Karpas-422 (cell line): ENCODE measurements at regions not wholly inside any gene's neighbourhood (a gene's known extent, or its start where the extent isn't known, plus 50 kb on each side); places are given as distances from the start of the nearest gene placed in this dataset.

Experiments
- DNase-seq: peaks from one replicate; pipeline ENCODE4 v3.0.0-alpha.2; 2015
- H2AFZ ChIP-seq: fragments of 200-600 bp; sonication (generic); 2 replicates; pipeline ENCODE4 v1.6.1; 2014; ENCODE audit warnings: antibody characterized with exemption, low read length, mixed read lengths
- H3K27ac ChIP-seq: fragments of 200-600 bp; sonication (generic); 2 replicates; pipeline ENCODE4 v1.5.1; 2014; ENCODE audit warnings: mild to moderate bottlenecking, low read length, moderate library complexity
- H3K27me3 ChIP-seq: fragments of 200-600 bp; sonication (generic); 2 replicates; pipeline ENCODE4 v1.6.1; 2014; ENCODE audit warnings: low read length, mixed read lengths
- H3K36me3 ChIP-seq: fragments of 200-600 bp; sonication (generic); 2 replicates; pipeline ENCODE4 v1.6.1; 2014; ENCODE audit warnings: low read length, mixed read lengths; ENCODE audit not compliant: insufficient read depth
- H3K4me1 ChIP-seq: fragments of 200-600 bp; sonication (generic); 2 replicates; pipeline ENCODE4 v1.6.1; 2014; ENCODE audit warnings: mild to moderate bottlenecking, low read length, mixed read lengths
- H3K4me2 ChIP-seq: fragments of 200-600 bp; sonication (generic); 2 replicates; pipeline ENCODE4 v1.6.1; 2014; ENCODE audit warnings: low read length, low read depth, mild to moderate bottlenecking; ENCODE audit not compliant: poor library complexity, severe bottlenecking
- H3K4me3 ChIP-seq: fragments of 200-600 bp; sonication (generic); 2 replicates; pipeline ENCODE4 v1.5.1; 2014; ENCODE audit warnings: mild to moderate bottlenecking, antibody characterized with exemption, low read length, mixed read lengths
- H3K79me2 ChIP-seq: fragments of 200-600 bp; sonication (generic); 2 replicates; pipeline ENCODE4 v1.6.1; 2014; ENCODE audit warnings: mild to moderate bottlenecking, low read length, mixed read lengths
- H3K9ac ChIP-seq: fragments of 200-600 bp; sonication (generic); 2 replicates; pipeline ENCODE4 v1.6.0; 2014; ENCODE audit warnings: low read length
- H3K9me2 ChIP-seq: fragments of 200-600 bp; sonication (generic), shearing (Covaris generic); replicated peaks from 2 replicates; pipeline ENCODE4 v1.6.0; 2014; ENCODE audit warnings: mild to moderate bottlenecking, low read length, moderate library complexity; ENCODE audit not compliant: insufficient read depth
- H3K9me3 ChIP-seq: fragments of 300-700, 200-600 bp; sonication (generic); 2 replicates; pipeline ENCODE4 v1.6.1; 2014; ENCODE audit warnings: low read length, mixed read lengths
- H4K20me1 ChIP-seq: fragments of 200-600 bp; sonication (generic); 2 replicates; pipeline ENCODE4 v1.6.1; 2014; ENCODE audit warnings: mild to moderate bottlenecking, antibody characterized with exemption, low read length, low read depth; ENCODE audit not compliant: insufficient read depth

DNA sequence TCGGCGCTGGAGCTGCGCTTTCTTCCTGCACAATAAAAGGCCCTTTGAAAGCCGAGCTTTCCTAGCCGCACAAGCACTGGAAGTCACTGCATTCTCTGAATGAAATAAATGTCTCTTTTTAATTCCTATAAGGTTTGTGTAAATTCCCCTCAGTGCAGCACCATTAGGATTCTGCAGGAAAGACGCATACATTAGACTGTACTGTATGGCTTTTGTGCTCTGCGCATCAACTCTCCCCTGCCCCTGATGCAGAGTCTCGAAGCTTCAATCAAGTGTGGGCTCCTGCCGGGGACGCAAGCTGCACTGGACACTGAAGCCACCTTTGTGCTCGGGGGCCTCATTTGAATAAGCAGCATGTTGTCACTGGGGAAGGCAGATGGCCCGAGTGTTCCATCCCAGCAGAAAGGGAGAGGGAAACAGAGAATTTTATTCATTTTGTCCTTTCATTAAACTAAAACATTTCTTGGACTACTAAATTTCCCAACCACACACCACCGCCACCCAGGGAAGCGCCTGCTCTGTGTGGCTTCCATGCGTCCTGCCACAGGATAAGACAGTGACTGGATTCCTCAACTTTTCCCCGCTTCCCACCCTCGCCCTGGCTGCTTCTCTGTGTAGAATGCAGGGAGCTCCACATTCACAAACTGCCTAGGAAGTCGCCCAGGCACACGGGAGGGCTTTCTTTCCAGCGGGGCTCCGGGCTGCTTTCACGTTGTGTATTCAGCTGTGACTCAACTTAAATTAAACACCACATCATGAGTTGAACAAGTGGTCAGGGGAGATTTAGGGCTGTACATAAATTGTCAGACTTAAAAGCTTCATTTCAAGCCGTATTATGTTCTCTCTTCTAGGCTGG lies 635.4 kb downstream of the IRX1 start:
- Histone ChIP-seq H3K36me3 (no peaks in the 10 kb centered on the region), H2AFZ (no peak overlapping the region), H3K9ac (no peak overlapping the region), H3K4me2 (no peak overlapping the region), H3K27me3 (no peaks in the 10 kb centered on the region), H3K4me1 (no peaks in the 10 kb centered on the region), H3K4me3 (no peak overlapping the region), H3K27ac (no peak overlapping the region), H3K9me3 (peaks cover 16% of the 10 kb centered on the region), H3K9me2 (no peaks in the 10 kb centered on the region), H4K20me1 (no peaks in the 10 kb centered on the region), H3K79me2 (no peaks in the 10 kb centered on the region)
- DNase-seq: no peak

DNA sequence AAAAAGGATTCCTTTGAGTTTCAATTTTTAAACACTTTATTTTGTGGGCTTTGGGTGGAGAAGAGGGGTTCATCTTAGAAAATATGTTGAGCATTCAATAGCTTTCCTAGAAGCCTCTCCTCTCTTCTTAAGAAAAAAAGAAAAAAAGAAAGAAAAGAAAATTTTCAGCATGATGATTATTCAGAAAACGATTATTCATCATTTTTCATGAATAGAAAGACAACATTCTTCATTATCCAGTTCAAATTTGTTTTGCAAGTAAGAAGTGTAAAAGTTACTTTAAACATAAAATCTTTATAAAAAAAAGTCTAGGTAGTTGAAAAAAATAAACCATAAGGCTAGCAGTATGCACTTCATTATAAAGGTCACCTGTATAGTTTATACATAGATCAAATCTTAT lies 636.5 kb downstream of the IRX1 start:
- H3K9ac ChIP-seq: no peak overlapping the region
- H4K20me1 ChIP-seq: no peaks in the 10 kb centered on the region
- DNase-seq: no peak
- H2AFZ ChIP-seq: no peak overlapping the region
- no peaks in the 10 kb centered on the region for H3K4me1 ChIP-seq
- no peak overlapping the region for H3K4me3 ChIP-seq
- H3K9me3 ChIP-seq: peaks cover 19% of the 10 kb centered on the region
- no peaks in the 10 kb centered on the region for H3K9me2 ChIP-seq
- no peaks in the 10 kb centered on the region for H3K36me3 ChIP-seq
- no peak overlapping the region for H3K27ac ChIP-seq
- no peaks in the 10 kb centered on the region for H3K79me2 ChIP-seq
- H3K27me3 ChIP-seq: no peaks in the 10 kb centered on the region
- no peak overlapping the region for H3K4me2 ChIP-seq

DNA sequence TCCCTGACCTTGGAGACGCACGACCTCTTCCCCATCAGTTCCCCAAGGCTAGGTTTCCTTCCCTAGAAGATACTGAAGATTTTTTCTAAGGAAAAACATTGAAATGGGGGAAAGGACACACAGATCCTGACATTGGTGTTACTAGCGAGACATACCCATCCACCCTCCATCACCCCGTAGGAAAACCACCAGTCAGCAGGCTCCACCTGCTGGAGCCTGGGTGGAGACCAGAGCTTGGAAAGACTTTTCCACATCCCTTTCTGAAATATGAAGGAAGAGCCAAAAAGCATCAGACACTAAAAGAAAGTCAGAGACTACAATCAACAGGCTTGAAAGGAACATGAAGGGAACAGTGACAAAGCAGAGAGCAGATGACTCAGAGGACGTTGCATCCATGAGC lies 638.0 kb downstream of the IRX1 start:
- no peak overlapping the region for H3K27ac ChIP-seq
- H4K20me1 ChIP-seq: no peaks in the 10 kb centered on the region

DNA sequence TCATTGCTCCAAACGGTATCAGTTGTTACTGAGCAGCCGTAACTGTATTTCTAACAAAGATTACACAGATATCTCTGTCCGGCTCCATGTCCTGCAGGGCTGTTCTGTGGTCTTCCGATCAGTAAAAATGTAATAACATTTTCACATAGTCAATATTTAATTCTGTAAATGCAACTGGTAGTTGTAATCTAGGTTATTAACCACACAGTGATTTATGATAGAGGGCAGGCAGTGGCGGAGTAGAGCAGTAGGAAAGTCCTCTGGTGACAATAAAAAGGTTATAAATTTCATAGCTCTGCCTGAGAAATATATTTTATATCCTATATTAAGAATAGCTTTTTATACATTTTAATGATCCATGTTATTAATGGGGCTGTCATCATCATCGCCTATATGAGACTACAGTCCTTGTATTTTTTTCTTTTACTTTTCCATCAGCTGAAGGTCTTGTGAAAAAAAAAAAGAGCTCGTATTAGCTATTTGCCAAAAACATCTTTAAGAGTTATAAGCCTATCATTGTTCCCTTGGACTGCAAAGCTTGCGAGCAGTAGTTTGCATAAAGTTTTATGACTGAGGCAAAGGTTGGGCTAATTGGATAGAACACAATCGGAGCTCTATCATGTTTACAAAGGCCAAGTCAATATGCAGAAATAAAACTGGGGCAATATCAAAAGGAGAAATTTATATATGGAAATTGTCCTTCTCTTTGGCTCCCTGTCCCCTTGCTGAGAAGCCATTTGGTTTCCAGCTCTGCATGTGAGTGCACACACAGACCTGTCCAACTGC lies 648.0 kb downstream of the IRX1 start:
- H3K27me3 ChIP-seq: no peaks in the 10 kb centered on the region
- H3K4me1 ChIP-seq: no peaks in the 10 kb centered on the region
- H2AFZ ChIP-seq: no peak overlapping the region
- H3K4me3 ChIP-seq: no peak overlapping the region
- H3K9me2 ChIP-seq: no peaks in the 10 kb centered on the region
- no peaks in the 10 kb centered on the region for H3K79me2 ChIP-seq
- DNase-seq: no peak
- peaks cover 16% of the 10 kb centered on the region for H3K9me3 ChIP-seq
- no peak overlapping the region for H3K4me2 ChIP-seq
- no peaks in the 10 kb centered on the region for H3K36me3 ChIP-seq
- no peak overlapping the region for H3K27ac ChIP-seq
- no peak overlapping the region for H3K9ac ChIP-seq
- no peaks in the 10 kb centered on the region for H4K20me1 ChIP-seq

More for the DNA sequence above, 638.0 kb downstream of the IRX1 start:
- Histone ChIP-seq H3K36me3 (no peaks in the 10 kb centered on the region), H3K9ac (no peak overlapping the region), H3K27me3 (no peaks in the 10 kb centered on the region), H3K4me2 (no peak overlapping the region), H3K79me2 (no peaks in the 10 kb centered on the region), H3K4me1 (no peaks in the 10 kb centered on the region), H2AFZ (no peak overlapping the region), H3K9me3 (peaks cover 18% of the 10 kb centered on the region), H3K9me2 (no peaks in the 10 kb centered on the region), H3K4me3 (no peak overlapping the region)
- no peak for DNase-seq

DNA sequence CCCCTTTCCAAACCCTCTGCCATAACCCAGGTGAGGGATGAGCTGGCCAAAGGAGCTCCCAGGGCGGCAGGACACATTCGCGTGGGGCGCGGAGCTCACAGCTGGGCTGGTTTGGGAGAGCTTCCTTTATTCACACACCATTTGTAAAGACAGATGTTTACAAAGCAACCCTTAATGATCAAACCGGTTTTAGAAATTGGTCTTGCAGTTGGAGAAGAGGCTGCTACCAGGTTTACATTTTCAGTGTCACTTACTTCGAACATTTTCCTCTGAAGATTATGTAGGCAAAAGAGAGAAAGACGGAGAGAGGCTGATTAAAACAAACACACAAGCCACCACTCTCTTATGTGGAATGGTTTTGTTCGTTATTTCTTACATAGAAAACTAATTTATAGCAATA lies 648.7 kb downstream of the IRX1 start:
- no peak overlapping the region for H3K27ac ChIP-seq

DNA sequence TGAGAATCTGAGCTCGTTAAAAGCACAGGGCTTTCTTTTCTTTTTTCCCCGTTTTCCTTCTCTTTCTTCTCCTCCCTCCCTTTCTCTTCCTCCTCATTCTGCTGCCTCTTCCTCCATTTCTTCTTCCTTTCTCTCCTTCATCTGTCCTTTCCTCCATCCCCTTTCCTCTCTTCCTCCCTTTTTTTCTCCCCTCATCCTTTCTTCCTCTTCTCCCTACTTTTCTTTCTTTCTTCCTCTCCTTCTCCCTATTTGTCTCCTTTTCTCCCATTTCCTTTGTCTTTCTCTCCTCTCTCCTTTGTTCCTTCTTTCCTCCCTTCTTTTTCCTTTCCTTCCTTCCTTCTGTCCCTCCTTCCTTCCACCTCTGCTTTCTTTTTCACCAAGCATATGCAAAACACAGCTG lies 649.4 kb downstream of the IRX1 start:
- H3K4me2 ChIP-seq: no peak overlapping the region
- no peaks in the 10 kb centered on the region for H3K9me2 ChIP-seq
- no peak for DNase-seq
- no peaks in the 10 kb centered on the region for H3K79me2 ChIP-seq
- no peak overlapping the region for H3K9ac ChIP-seq
- H3K27me3 ChIP-seq: no peaks in the 10 kb centered on the region
- H3K36me3 ChIP-seq: no peaks in the 10 kb centered on the region
- no peaks in the 10 kb centered on the region for H3K4me1 ChIP-seq
- H3K27ac ChIP-seq: no peak overlapping the region
- H3K9me3 ChIP-seq: peaks cover 16% of the 10 kb centered on the region
- no peaks in the 10 kb centered on the region for H4K20me1 ChIP-seq
- H3K4me3 ChIP-seq: no peak overlapping the region
- H2AFZ ChIP-seq: no peak overlapping the region

More for the DNA sequence above, 648.7 kb downstream of the IRX1 start:
- Histone ChIP-seq H3K79me2 (no peaks in the 10 kb centered on the region), H4K20me1 (no peaks in the 10 kb centered on the region), H3K4me2 (no peak overlapping the region), H3K27me3 (no peaks in the 10 kb centered on the region), H3K9me2 (no peaks in the 10 kb centered on the region), H3K4me3 (no peak overlapping the region), H3K36me3 (no peaks in the 10 kb centered on the region), H3K9ac (no peak overlapping the region), H3K4me1 (no peaks in the 10 kb centered on the region), H2AFZ (no peak overlapping the region), H3K9me3 (peaks cover 16% of the 10 kb centered on the region)
- no peak for DNase-seq

DNA sequence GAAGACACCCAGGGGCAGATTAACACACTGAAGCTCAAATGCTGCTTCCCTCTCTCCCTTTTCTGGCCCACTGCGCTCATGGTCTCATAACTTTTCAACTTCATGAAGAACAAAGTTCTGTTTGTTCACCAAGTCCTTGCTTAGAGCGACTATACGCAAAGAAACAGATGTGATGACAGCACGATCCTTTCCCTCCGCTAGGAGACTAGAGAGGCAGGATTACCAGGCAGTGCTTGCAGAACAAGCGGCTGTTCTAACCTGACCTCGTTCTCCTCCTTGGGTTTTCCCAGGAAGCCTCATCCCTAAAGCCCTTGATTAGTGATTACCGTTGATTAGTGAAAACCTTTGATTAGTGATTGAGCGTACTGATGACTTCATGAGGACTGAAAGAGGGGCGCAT lies 649.9 kb downstream of the IRX1 start:
- no peaks in the 10 kb centered on the region for H3K9me2 ChIP-seq
- H3K27ac ChIP-seq: no peak overlapping the region
- H3K4me3 ChIP-seq: no peak overlapping the region
- H3K4me1 ChIP-seq: no peaks in the 10 kb centered on the region
- H4K20me1 ChIP-seq: no peaks in the 10 kb centered on the region
- H2AFZ ChIP-seq: no peak overlapping the region
- peaks cover 20% of the 10 kb centered on the region for H3K9me3 ChIP-seq
- no peak overlapping the region for H3K4me2 ChIP-seq
- H3K9ac ChIP-seq: no peak overlapping the region
- no peaks in the 10 kb centered on the region for H3K27me3 ChIP-seq
- no peaks in the 10 kb centered on the region for H3K79me2 ChIP-seq
- H3K36me3 ChIP-seq: no peaks in the 10 kb centered on the region
- no peak for DNase-seq

DNA sequence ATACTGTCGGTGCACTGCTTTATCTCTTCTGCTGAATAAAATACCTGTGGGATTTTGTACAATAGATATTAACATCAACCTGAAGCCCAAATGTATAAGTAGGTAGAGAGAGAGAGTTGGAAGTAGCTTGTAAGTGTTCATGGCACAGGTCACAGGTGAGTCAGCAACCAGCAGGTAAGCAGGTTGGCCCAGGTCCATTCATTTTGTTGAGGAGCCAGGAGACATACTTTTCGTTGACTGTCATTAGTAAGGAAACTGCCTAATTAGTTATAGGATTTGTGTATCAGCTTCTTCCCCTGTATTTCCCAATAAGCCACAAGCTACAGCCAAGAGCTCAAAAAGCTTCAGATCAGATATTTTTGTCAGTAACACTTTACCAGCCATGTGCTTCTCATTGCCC lies 650.8 kb downstream of the IRX1 start:
- Histone ChIP-seq H3K36me3 (no peaks in the 10 kb centered on the region), H3K4me3 (no peak overlapping the region), H4K20me1 (no peaks in the 10 kb centered on the region), H3K9me2 (no peaks in the 10 kb centered on the region), H2AFZ (no peak overlapping the region), H3K4me1 (no peaks in the 10 kb centered on the region), H3K27me3 (no peaks in the 10 kb centered on the region), H3K27ac (no peak overlapping the region), H3K4me2 (no peak overlapping the region), H3K79me2 (no peaks in the 10 kb centered on the region), H3K9ac (no peak overlapping the region), H3K9me3 (peaks cover 21% of the 10 kb centered on the region)
- DNase-seq: no peak
